GM12865 (cell line): ENCODE measurements at regions not wholly inside any gene's neighbourhood (a gene's known extent, or its start where the extent isn't known, plus 50 kb on each side); places are given as distances from the start of the nearest gene placed in this dataset.

Experiments
- DNase-seq: peaks from one replicate; pipeline ENCODE4 v3.0.0; 2010; ENCODE audit warnings: low read depth
- H3K4me3 ChIP-seq: 2 replicates; pipeline ENCODE4 v1.5.1; 2011; ENCODE audit warnings: mild to moderate bottlenecking, low read depth, low read length, control low read depth
- CTCF ChIP-seq: IDR thresholded peaks from 2 replicates; pipeline ENCODE4 v1.5.1; 2011; ENCODE audit warnings: low read length, control low read depth, low read depth, inconsistent platforms; ENCODE audit not compliant: insufficient read depth; ENCODE audit errors: missing control alignments

GRCh38 chr22:49332691-49333090 is 495.0 kb downstream of the BRD1 start:
- no peak for TF ChIP-seq CTCF
- H3K4me3 ChIP-seq, result no peak overlapping the region

GRCh38 chr22:49331878-49332277 is 495.8 kb downstream of the BRD1 start:
- no peak overlapping the region for H3K4me3 ChIP-seq
- no peak for DNase-seq
- TF ChIP-seq CTCF, result no peak

More at GRCh38 chr22:49332691-49333090, 495.0 kb downstream of the BRD1 start:
- no peak for DNase-seq

GRCh38 chr22:49331223-49331815 is 496.4 kb downstream of the BRD1 start:
- DNase-seq, result no peak
- TF ChIP-seq CTCF, result no peak
- H3K4me3 ChIP-seq, result no peak overlapping the region

- no peak for TF ChIP-seq CTCF
- no peak for DNase-seq
- no peak overlapping the region for H3K4me3 ChIP-seq
These were observed 497.1 kb downstream of the BRD1 start for GRCh38 chr22:49330421-49331222.

- no peak for TF ChIP-seq CTCF
- no peak overlapping the region for H3K4me3 ChIP-seq
- DNase-seq, result no peak
These were observed 498.0 kb downstream of the BRD1 start for GRCh38 chr22:49329636-49330035.

DNA sequence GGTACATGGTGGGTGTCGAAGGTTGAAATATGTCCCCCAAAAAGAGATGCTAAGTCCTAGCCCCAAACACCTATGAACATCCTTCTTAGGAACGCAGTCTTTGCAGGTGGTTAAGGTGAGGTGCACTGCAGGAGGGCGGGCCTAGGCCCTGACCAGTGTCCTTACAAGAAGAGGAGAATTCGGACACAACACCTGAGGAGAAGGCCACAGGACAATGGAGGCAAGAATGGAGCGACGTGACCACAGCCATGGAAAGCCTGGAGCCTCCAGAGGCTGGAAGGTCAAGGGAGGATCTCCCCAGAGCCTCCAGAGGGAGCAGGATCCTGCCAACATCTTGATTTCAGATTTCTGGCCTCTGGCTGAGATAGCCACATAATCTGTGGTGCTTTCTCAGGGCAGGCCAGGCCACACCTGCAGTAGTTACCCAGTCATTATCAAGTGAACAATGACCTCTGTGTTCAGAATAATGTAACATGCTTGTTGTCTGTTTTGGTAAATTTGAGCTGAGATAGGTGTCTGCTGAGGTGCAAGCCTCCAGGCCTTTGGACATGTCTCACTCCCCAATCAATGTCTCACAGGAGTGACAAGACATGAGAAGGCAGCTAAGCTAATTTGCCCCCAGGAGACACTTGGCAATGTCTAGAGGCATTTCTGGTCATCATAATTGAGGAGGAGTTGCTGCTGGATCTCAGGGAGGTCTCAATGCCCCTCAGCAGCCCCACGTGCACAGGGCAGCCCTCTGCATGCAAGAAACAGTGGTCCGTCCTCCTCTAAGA is 498.9 kb downstream of the BRD1 start:
- no peak for DNase-seq
- H3K4me3 ChIP-seq, result no peak overlapping the region
- TF ChIP-seq CTCF, result no peak
